ENCODE measurements at regions not wholly inside any gene's neighbourhood (a gene's known extent, or its start where the extent isn't known, plus 50 kb on each side); places are given as distances from the start of the nearest gene placed in this dataset.

GRCh38 chr6:160895562-160895961, 96.0 kb upstream of the MAP3K4 start:
- Histone ChIP-seq H3K36me3 (ENCODE audit: insufficient read depth, low read length) (no peaks in the 10 kb centered on the region), H3K27me3 (ENCODE audit: insufficient read depth, low read length) (no peaks in the 10 kb centered on the region), H3K9ac (ENCODE audit: low read length) (no peak overlapping the region), H3K4me3 (ENCODE audit: insufficient read depth, low read depth, low read length) (no peak overlapping the region), H3K27ac (ENCODE audit: low read depth, low read length) (no peak overlapping the region), H3K4me2 (ENCODE audit: low read length) (no peak overlapping the region), H2AFZ (ENCODE audit: low read depth, low read length) (no peak overlapping the region), H3K79me2 (ENCODE audit: insufficient read depth, low read length) (no peaks in the 10 kb centered on the region), H3K4me1 (ENCODE audit: insufficient read depth, low read length) (no peaks in the 10 kb centered on the region), H4K20me1 (ENCODE audit: insufficient read depth, low read length) (no peaks in the 10 kb centered on the region), H3K9me3 (ENCODE audit: insufficient read depth, low read depth, low read length) (no peaks in the 10 kb centered on the region)
- no peaks in the 10 kb centered on the region for H3K36me3 Mint-ChIP-seq (ENCODE audit: low read depth, unreplicated experiment)
- TF ChIP-seq CTCF (IDR thresholded peaks at IDR 0.05; ENCODE audit: insufficient read depth, low read depth, low read length) (no peak), EZH2 (IDR thresholded peaks at IDR 0.05; ENCODE audit: insufficient read depth, low read length) (no peak)
- no peak for FAIRE-seq
- DNase-seq (ENCODE audit: low read depth) = no peak
- no peaks in the 10 kb centered on the region for H3K4me1 Mint-ChIP-seq (ENCODE audit: low read depth, unreplicated experiment)
- H3K4me3 Mint-ChIP-seq (ENCODE audit: unreplicated experiment) = no peak overlapping the region
- peaks cover 2% of the 10 kb centered on the region for H3K27me3 Mint-ChIP-seq (ENCODE audit: low read depth, unreplicated experiment)
- no peak overlapping the region for H3K27ac Mint-ChIP-seq (ENCODE audit: unreplicated experiment)
- no peaks in the 10 kb centered on the region for H3K9me3 Mint-ChIP-seq (ENCODE audit: unreplicated experiment)

DNA sequence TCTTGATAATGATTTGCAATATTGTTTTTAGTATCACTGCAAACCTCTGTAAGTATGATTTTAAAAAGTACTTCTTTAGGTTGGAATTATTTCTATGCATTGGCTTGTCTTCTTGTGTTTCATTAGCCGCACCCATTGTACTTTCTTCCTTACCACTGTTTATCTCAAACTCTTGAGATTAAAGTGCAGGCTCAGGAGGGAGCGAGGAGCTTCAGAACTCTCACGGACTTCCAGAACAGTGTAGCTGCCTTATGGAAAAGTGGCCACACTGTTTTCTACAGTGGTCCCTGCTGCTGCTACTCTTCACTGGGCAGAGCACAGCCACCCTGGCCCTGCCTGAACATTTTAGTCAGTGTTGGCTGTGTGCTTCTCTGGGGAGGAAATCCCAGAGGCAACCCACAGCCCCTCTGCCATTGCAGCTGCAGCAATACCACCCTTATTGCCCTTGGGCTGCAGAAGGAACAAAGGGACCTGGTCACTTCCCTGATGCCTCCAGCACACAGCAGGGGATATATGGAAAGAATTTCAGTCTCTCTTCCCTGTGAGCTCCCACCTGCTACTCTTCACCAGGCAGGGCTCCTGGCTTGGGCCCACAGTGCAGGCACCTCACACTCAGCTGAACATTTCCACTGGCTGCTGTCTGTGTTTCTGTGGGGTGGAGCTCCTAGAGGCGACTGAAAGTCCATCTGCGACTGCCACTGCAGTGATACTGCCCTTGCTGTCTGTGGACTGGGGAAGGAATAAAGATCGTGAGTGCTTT, 91.7 kb upstream of the MAP3K4 start:
- H3K4me2 ChIP-seq (ENCODE audit: low read length) = no peak overlapping the region
- FAIRE-seq (no peak), DNase-seq (ENCODE audit: low read depth) (no peak)
- no peaks in the 10 kb centered on the region for H3K36me3 Mint-ChIP-seq (ENCODE audit: low read depth, unreplicated experiment)
- H3K4me1 ChIP-seq (ENCODE audit: insufficient read depth, low read length) = no peaks in the 10 kb centered on the region
- H3K27ac Mint-ChIP-seq (ENCODE audit: unreplicated experiment) = no peak overlapping the region
- no peaks in the 10 kb centered on the region for H3K9me3 ChIP-seq (ENCODE audit: insufficient read depth, low read depth, low read length)
- no peak overlapping the region for H3K4me3 Mint-ChIP-seq (ENCODE audit: unreplicated experiment)
- H3K4me1 Mint-ChIP-seq (ENCODE audit: low read depth, unreplicated experiment) = no peaks in the 10 kb centered on the region
- H4K20me1 ChIP-seq (ENCODE audit: insufficient read depth, low read length) = no peaks in the 10 kb centered on the region
- H3K27ac ChIP-seq (ENCODE audit: low read depth, low read length) = no peak overlapping the region
- H3K27me3 ChIP-seq (ENCODE audit: insufficient read depth, low read length) = no peaks in the 10 kb centered on the region
- no peak for TF ChIP-seq CTCF (IDR thresholded peaks at IDR 0.05; ENCODE audit: insufficient read depth, low read depth, low read length)
- TF ChIP-seq EZH2 (IDR thresholded peaks at IDR 0.05; ENCODE audit: insufficient read depth, low read length) = no peak
- no peaks in the 10 kb centered on the region for H3K79me2 ChIP-seq (ENCODE audit: insufficient read depth, low read length)
- H3K36me3 ChIP-seq (ENCODE audit: insufficient read depth, low read length) = no peaks in the 10 kb centered on the region
- H3K4me3 ChIP-seq (ENCODE audit: insufficient read depth, low read depth, low read length) = no peak overlapping the region
- H3K27me3 Mint-ChIP-seq (ENCODE audit: low read depth, unreplicated experiment) = no peaks in the 10 kb centered on the region
- H2AFZ ChIP-seq (ENCODE audit: low read depth, low read length) = no peak overlapping the region
- H3K9ac ChIP-seq (ENCODE audit: low read length) = no peak overlapping the region
- H3K9me3 Mint-ChIP-seq (ENCODE audit: unreplicated experiment) = no peaks in the 10 kb centered on the region

DNA sequence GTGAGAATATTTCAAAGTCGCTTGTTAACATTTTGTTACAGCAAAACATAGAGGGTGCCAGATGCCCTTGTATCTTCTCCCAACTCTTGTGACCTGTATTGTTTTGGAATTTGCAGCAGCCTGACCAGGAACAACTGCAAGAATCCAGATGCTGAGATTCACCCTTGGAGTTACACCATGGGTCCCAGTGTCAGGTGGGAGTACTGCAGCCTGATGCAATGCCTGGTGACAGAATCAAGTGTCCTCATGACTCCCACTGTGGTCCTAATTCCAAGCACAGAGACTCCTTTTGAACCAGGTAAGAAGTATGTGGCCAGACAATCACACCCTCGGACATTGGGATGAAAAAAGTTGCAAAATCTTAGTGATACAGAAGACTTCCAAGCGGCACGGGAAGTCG, 79.6 kb upstream of the MAP3K4 start:
- peaks cover 9% of the 10 kb centered on the region for H3K9me3 Mint-ChIP-seq (ENCODE audit: unreplicated experiment)

More for the DNA sequence above, 79.6 kb upstream of the MAP3K4 start:
- Histone ChIP-seq H3K79me2 (ENCODE audit: insufficient read depth, low read length) (no peaks in the 10 kb centered on the region), H3K4me2 (ENCODE audit: low read length) (no peak overlapping the region), H3K9me3 (ENCODE audit: insufficient read depth, low read depth, low read length) (peaks cover 3% of the 10 kb centered on the region), H2AFZ (ENCODE audit: low read depth, low read length) (no peak overlapping the region), H3K4me1 (ENCODE audit: insufficient read depth, low read length) (no peaks in the 10 kb centered on the region), H3K4me3 (ENCODE audit: insufficient read depth, low read depth, low read length) (no peak overlapping the region), H4K20me1 (ENCODE audit: insufficient read depth, low read length) (no peaks in the 10 kb centered on the region), H3K9ac (ENCODE audit: low read length) (no peak overlapping the region), H3K27me3 (ENCODE audit: insufficient read depth, low read length) (no peaks in the 10 kb centered on the region), H3K27ac (ENCODE audit: low read depth, low read length) (no peak overlapping the region), H3K36me3 (ENCODE audit: insufficient read depth, low read length) (no peaks in the 10 kb centered on the region)
- Mint-ChIP-seq H3K27ac (ENCODE audit: unreplicated experiment) (no peak overlapping the region), H3K36me3 (ENCODE audit: low read depth, unreplicated experiment) (no peaks in the 10 kb centered on the region), H3K4me1 (ENCODE audit: low read depth, unreplicated experiment) (no peaks in the 10 kb centered on the region), H3K4me3 (ENCODE audit: unreplicated experiment) (no peak overlapping the region), H3K27me3 (ENCODE audit: low read depth, unreplicated experiment) (no peaks in the 10 kb centered on the region)
- DNase-seq (ENCODE audit: low read depth) (no peak), FAIRE-seq (no peak)
- TF ChIP-seq CTCF (IDR thresholded peaks at IDR 0.05; ENCODE audit: insufficient read depth, low read depth, low read length) (no peak), EZH2 (IDR thresholded peaks at IDR 0.05; ENCODE audit: insufficient read depth, low read length) (no peak)

Data from astrocyte (in vitro differentiated cells and primary cell).